AG09309 (cell line): ENCODE measurements at regions not wholly inside any gene's neighbourhood (a gene's known extent, or its start where the extent isn't known, plus 50 kb on each side); places are given as distances from the start of the nearest gene placed in this dataset.

Experiments used
- DNase-seq: peaks from one replicate; pipeline ENCODE4 v3.0.0-alpha.2; 2010; ENCODE audit warnings: low read depth
- H3K4me3 ChIP-seq: 2 replicates; pipeline ENCODE4 v1.5.1; 2011; ENCODE audit warnings: mild to moderate bottlenecking, low read depth, low read length, moderate library complexity; ENCODE audit not compliant: control insufficient read depth
- TF ChIP-seq, protein P1 (sequence below): IDR thresholded peaks from 2 replicates; pipeline ENCODE4 v1.5.1; 2011; ENCODE audit warnings: mild to moderate bottlenecking, low read depth, low read length, inconsistent platforms; ENCODE audit not compliant: insufficient read depth, control insufficient read depth; ENCODE audit errors: missing control alignments

DNA sequence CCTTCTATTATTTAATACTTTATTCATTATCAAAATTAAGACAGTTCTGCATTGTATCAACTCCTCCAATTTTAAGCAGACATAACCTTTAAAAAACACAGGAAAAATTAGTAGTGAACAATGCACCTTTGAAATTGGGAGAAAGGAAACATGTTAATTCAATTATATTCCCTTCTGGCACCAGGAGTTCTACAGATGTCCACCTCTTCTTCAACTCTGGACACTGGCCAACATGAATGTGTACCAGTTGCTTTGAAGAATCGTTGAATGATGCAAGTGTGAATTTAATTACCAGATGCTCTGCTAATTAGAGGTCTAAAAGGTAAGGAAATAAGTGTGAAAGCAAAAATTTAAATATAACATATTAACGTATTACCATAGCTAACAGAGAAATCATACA is 206.7 kb upstream of the IGFBP3 start:
- H3K4me3 ChIP-seq, result no peak overlapping the region
- TF ChIP-seq, protein P1, sequence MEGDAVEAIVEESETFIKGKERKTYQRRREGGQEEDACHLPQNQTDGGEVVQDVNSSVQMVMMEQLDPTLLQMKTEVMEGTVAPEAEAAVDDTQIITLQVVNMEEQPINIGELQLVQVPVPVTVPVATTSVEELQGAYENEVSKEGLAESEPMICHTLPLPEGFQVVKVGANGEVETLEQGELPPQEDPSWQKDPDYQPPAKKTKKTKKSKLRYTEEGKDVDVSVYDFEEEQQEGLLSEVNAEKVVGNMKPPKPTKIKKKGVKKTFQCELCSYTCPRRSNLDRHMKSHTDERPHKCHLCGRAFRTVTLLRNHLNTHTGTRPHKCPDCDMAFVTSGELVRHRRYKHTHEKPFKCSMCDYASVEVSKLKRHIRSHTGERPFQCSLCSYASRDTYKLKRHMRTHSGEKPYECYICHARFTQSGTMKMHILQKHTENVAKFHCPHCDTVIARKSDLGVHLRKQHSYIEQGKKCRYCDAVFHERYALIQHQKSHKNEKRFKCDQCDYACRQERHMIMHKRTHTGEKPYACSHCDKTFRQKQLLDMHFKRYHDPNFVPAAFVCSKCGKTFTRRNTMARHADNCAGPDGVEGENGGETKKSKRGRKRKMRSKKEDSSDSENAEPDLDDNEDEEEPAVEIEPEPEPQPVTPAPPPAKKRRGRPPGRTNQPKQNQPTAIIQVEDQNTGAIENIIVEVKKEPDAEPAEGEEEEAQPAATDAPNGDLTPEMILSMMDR, result no peak
- no peak for DNase-seq

DNA sequence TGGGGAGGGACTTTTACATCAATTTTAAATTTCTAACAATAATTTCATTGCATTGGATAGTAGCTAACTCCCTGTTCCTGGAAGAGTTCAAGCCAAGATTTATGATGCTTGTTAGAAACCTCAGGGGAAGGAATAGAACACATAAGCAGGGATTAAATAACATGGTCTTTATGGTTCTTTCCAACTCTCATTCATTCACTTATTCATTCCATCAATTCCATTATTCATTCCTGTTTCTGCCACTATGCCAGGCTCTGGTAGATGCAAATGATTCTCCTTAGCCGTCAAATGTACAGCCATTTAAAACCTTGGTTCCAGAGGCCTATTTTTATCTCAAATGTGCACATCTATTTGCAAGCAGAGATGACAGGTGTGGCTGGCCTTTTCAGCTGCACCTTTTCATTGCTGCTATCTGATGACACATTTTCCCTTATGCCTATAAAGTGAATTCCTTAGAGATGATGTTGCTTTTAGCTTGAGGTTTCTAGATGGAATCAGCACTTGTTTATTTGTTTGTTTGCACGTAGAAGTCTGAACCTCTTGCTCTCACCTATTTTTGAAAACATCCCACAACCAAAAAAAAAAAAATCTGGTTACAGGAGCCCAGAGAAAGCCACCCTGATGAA is 205.7 kb upstream of the IGFBP3 start:
- TF ChIP-seq, protein P1, result no peak
- DNase-seq, result no peak
- no peak overlapping the region for H3K4me3 ChIP-seq

- H3K4me3 ChIP-seq, result no peak overlapping the region
- TF ChIP-seq, protein P1, result no peak
- no peak for DNase-seq
Observed at GRCh38 chr7:46123756-46124343, 202.8 kb upstream of the IGFBP3 start.

DNA sequence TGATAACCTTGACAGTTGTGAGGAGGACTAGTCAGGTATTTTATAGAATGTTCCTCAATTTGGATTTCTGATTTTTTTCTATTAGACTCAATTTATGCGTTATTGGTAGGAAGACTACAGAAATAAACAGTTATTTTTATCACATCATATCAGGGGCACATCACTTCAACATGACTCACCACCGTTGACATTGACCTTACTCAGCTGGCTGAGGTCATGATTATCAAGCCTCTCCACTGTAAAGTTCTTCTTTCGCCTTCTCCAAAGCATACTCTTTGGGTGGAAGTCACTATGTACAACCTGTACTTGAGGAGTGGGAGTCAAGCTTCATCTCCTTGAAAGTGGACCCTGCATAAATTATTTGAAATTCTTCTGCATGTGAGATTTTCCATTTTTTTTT is 194.3 kb upstream of the IGFBP3 start:
- TF ChIP-seq, protein P1, result no peak
- H3K4me3 ChIP-seq, result no peak overlapping the region
- DNase-seq, result no peak

- TF ChIP-seq, protein P1, result no peak
- no peak for DNase-seq
- H3K4me3 ChIP-seq, result no peak overlapping the region
Observed at GRCh38 chr7:46109437-46109836, 188.4 kb upstream of the IGFBP3 start.

- DNase-seq, result no peak
- TF ChIP-seq, protein P1, result no peak
- H3K4me3 ChIP-seq, result no peak overlapping the region
Observed at GRCh38 chr7:46108272-46108671, 187.2 kb upstream of the IGFBP3 start.
